ENCODE measurements at regions not wholly inside any gene's neighbourhood (a gene's known extent, or its start where the extent isn't known, plus 50 kb on each side); places are given as distances from the start of the nearest gene placed in this dataset.
"Not testable (repeated sequence)": the region's sequence is repeated elsewhere in the genome, so short reads cannot be mapped to it uniquely, and the experiment has no call there.

DNA sequence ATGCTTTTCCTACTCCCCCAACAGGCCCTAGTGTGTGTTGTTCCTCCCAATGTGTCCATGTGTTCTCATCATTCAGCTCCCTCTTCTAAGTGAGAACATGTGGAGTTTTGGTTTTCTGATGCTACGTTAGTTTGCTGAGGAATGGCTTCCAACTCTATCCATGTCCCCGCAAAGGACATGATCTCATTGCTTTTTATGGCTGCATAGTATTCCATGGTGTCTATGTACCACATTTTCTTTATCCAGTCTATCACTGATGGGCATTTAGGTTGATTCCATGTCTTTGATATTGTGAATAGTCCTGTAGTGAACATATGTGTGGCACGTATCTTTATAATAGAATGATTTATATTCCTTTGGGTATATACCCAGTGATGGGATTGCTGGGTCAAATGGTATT lies 72.5 kb upstream of the CCNY start:
- DNase-seq (ENCODE audit: low spot score) = not testable (repeated sequence)

GRCh38 chr10:35264636-35265035 lies 71.7 kb upstream of the CCNY start:
- DNase-seq (ENCODE audit: low spot score) = not testable (repeated sequence)

GRCh38 chr10:35265435-35265834 lies 70.9 kb upstream of the CCNY start:
- no peak for DNase-seq (ENCODE audit: low spot score)

DNA sequence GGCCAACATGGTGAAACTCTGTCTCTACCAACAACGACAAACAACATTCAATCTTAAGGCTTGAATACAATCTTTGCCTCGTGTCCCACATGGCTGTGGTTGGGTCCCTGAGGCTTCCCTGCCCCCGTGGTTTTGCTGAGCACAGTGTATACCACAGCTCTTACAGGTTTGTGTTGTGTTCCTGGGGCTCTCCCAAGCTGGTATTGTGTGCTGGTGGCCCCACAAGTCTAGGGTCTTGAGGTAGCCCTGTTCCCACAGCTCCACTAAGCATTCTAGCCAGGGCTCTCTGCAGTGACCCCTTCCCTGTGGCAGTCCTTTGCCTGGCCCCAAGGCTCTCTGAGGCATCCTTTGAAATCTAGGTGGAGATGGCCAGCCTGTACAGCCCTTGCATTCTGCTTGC lies 68.0 kb upstream of the CCNY start:
- no peak for DNase-seq (ENCODE audit: low spot score)

DNA sequence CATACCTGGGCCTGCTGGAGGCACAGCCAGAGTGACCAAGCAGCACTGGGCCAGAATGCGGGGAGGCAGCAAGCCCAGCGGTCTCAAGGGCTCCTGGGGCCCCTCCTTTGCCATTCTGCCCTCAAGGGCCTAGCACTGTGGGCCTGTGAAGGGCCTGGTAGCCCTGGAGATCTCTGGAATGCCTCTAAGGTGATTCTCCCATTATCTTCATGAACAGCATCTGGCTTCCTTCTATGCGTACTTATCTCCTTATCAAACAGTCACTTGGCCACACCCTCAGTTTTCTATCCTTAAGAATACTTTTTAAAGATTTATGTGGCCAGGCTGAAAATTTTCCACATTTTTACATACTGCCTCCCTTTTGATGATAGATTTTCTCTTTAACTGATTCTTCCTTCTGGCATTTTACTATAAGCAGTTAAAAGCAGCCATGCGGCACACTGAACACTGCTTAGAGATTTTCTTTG lies 67.5 kb upstream of the CCNY start:
- no peak for DNase-seq (ENCODE audit: low spot score)

DNA sequence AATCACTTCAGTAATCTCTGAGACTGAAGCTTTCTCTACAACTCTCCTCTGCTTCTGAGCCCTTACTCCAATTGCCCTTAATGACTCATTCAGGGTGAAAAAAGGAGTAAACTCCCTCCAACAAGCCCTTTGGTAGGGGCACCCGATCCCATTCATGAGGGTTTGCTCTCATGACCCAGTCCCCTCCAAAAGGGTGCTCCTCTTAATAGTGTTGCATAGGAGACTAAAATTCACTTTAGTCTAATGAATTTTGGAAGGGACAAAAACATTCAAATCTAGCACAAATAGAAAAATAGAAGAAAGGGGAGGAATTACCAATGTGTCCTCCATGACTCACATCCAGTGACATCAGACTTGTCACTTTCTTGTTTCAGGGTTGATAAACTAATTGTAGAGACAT lies 66.2 kb upstream of the CCNY start:
- DNase-seq (ENCODE audit: low spot score) = peak; percentile 7

DNA sequence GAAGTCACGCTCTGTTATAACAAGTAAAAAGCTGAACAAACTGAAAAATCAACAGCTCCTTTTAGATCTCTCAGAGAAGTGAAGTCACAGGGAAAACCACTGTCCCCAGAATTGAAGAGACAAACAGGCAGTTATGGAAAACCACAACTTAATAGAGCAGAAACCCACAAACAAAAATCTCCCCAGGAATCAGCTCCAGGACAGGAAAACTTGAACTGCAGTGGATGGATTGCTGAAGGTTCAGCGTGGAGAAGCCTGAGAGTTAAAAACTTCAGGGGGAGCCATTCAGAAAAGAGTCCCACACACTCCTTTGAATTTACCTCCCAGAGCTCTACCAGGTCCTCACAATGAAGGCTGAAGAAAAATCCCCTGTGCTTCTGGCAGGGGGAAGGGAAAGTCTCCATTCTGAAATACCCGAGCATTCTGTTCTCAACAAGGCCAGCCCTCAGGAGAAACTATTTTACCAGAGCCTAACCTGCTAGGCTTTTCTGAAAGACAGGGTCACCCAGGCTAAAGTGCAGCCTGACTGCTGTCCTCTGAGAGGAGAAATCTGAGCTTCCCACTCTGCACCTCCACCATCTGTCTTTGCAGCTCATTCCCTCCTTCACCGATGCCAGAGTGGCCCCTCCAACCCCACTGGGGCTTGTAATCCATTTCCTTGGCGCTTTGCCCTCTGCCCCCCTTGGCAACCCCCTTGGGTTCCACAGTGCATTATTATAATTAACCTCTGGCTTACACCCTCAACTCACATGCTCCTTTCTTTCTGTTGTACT lies 65.0 kb upstream of the CCNY start:
- no peak for DNase-seq (ENCODE audit: low spot score)

- DNase-seq (ENCODE audit: low spot score) = not testable (repeated sequence)
Observed at GRCh38 chr10:35271859-35272165, 64.5 kb upstream of the CCNY start.

DNA sequence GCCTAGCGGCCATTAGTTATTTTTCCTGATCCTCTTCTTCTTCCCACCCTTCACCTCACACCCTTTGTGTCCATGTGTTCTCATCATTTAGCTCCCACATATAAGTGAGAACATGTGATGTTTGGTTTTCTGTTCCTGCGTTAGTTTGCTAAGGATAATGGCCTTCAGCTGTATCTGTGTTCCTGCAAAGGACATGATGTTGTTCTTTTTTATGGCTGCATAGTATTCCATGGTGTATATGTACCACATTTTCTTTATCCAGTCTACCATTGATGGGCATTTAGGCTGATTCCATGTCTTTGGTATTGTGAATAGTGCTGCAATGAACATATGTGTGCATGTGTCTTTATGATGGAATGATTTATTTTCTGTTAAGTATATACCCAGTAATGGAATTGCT lies 63.9 kb upstream of the CCNY start:
- not testable (repeated sequence) for DNase-seq (ENCODE audit: low spot score)

DNA sequence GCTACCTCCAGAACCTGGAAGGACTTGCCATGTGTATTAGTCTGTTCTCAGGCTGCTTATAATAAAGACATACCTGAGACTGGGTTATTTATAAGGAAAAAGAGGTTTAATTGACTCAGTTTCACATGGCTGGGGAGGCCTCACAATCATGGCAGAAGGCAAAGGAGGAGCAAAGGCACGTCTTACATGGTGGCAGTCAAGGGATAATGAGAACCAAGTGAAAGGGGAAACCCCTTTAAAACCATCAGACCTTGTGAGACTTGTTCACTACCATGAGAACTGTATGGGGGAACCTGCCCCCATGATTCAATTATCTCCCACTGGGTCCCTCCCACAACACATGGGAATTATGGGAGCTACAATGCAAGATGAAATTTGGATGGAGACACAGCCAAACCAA lies 62.3 kb upstream of the CCNY start:
- DNase-seq (ENCODE audit: low spot score) = not testable (repeated sequence)

DNA sequence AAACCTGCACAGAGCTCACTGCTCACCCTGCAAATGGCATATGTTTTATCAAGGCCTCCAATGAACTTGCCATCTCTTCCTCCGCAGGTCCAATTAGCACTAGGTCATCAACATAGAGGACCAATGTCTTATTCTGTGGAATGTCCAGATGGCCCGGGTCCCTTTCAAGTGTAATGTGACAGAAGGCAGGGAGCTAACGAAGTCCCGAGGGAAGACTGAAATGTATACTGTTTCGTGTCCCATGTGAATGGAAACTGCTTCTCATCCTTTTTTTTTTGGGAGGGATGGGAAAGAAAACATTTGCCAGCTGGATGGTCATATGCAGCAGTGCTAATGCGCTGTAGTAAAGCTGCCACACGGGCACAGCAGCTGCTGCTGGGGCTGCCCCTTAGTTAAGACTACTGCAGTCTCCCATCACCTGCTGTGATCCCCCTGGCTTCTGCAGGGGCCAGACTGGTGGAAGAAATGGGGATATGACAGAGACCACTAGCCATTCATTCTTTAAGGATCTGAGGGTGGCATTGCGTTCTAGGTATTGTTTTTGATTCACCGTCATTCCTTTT lies 61.7 kb upstream of the CCNY start:
- no peak for DNase-seq (ENCODE audit: low spot score)

- DNase-seq (ENCODE audit: low spot score) = no peak
Observed at GRCh38 chr10:35276889-35277288, 59.4 kb upstream of the CCNY start.

DNA sequence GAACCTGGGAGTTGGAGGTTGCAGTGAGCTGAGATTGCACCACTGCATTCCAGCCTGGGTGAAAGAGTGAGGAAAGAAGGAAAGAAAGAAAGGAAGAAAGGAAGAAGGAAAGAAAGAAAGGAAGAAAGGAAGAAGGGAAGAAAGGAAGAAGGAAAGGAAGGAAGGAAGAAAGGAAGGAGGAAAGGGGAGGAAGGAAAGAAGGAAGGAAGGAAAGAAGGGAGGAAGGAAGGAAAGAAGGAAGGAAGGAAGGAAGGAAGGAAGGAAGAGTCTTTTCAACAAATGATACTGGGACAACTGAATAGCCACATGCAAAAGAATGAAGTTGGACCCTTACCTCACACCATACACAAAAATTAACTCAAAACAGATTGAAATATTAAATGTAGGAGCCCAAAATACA lies 56.1 kb upstream of the CCNY start:
- DNase-seq (ENCODE audit: low spot score) = not testable (repeated sequence)
